GM18507 (cell line): ENCODE measurements at regions not wholly inside any gene's neighbourhood (a gene's known extent, or its start where the extent isn't known, plus 50 kb on each side); places are given as distances from the start of the nearest gene placed in this dataset.
A peak's percentile ranks its signal among the peaks of the same experiment; 100 is the strongest.

Experiments
- DNase-seq: peaks from one replicate; pipeline ENCODE4 v3.0.0; 2011; ENCODE audit warnings: low read depth; ENCODE audit not compliant: insufficient read length; ENCODE audit errors: extremely low spot score
- FAIRE-seq: peaks from 2 replicates; lab custom pipeline; 2011; peaks lifted over from hg19 to GRCh38; lab: Jason Lieb, UNC

- DNase-seq (no peak), FAIRE-seq (no peak)
Measured at GRCh38 chrX:110408949-110409588, 50.4 kb downstream of the RTL9 start.

GRCh38 chrX:110409925-110410324 lies 51.3 kb downstream of the RTL9 start:
- DNase-seq (no peak), FAIRE-seq (no peak)

GRCh38 chrX:110410603-110411002 lies 52.0 kb downstream of the RTL9 start:
- DNase-seq (no peak), FAIRE-seq (no peak)

GRCh38 chrX:110412971-110413726 lies 54.5 kb downstream of the RTL9 start:
- no peak for DNase-seq
- peak; percentile 78 for FAIRE-seq

GRCh38 chrX:110413727-110414124 lies 55.1 kb downstream of the RTL9 start:
- DNase-seq (no peak), FAIRE-seq (no peak)

- FAIRE-seq (peak; percentile 18), DNase-seq (no peak)
Measured at GRCh38 chrX:110414273-110414672, 55.6 kb downstream of the RTL9 start.

GRCh38 chrX:110414679-110415439 lies 56.2 kb downstream of the RTL9 start:
- peak; percentile 59 for FAIRE-seq

GRCh38 chrX:110415440-110416170 lies 57.0 kb downstream of the RTL9 start:
- FAIRE-seq: no peak
- no peak for DNase-seq

More at GRCh38 chrX:110414679-110415439, 56.2 kb downstream of the RTL9 start:
- no peak for DNase-seq

- no peak for FAIRE-seq
- DNase-seq: no peak
Measured at GRCh38 chrX:110417128-110417527, 58.5 kb downstream of the RTL9 start.

- no peak for DNase-seq
- no peak for FAIRE-seq
Measured at GRCh38 chrX:110418316-110419235, 59.9 kb downstream of the RTL9 start.

GRCh38 chrX:110419512-110419911 lies 60.9 kb downstream of the RTL9 start:
- FAIRE-seq (no peak), DNase-seq (no peak)

GRCh38 chrX:110420771-110421499 lies 62.3 kb downstream of the RTL9 start:
- peak; percentile 59 for FAIRE-seq

GRCh38 chrX:110421500-110422455 lies 63.1 kb downstream of the RTL9 start:
- no peak for DNase-seq
- FAIRE-seq: no peak

More at GRCh38 chrX:110420771-110421499, 62.3 kb downstream of the RTL9 start:
- no peak for DNase-seq

- DNase-seq: no peak
Measured at GRCh38 chrX:110425222-110426154, 66.8 kb downstream of the RTL9 start.

GRCh38 chrX:110426155-110426504 lies 67.5 kb downstream of the RTL9 start:
- DNase-seq (no peak), FAIRE-seq (no peak)

More at GRCh38 chrX:110425222-110426154, 66.8 kb downstream of the RTL9 start:
- no peak for FAIRE-seq

- no peak for FAIRE-seq
- DNase-seq: no peak
Measured at GRCh38 chrX:110427076-110427475, 68.4 kb downstream of the RTL9 start.
